Right kidney (tissue), 1 donor: ENCODE measurements at regions not wholly inside any gene's neighbourhood (a gene's known extent, or its start where the extent isn't known, plus 50 kb on each side); places are given as distances from the start of the nearest gene placed in this dataset.

ENCODE experiments used
- DNase-seq: peaks from one replicate; pipeline ENCODE4 v3.0.0-alpha.2; 2016

DNA sequence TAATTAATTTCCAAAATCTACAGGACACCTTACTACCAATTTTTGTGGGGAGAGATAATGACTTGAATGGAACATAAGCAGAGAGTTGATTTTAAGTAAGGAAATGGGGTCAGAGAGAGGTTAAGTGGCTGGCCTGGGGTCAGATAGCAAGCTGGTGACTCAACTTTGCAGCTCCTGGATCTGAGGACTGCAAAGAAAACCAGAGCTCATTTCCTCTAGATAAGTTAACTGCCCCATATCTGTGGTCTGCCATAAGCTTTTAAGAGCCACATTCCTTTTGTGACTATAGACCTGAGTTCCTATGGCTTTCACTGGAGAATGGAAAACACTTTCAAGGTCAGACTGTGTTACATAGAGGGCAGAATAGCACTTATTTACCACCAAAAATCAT lies 201.2 kb upstream of the PRICKLE1 start:
- DNase-seq: no peak

DNA sequence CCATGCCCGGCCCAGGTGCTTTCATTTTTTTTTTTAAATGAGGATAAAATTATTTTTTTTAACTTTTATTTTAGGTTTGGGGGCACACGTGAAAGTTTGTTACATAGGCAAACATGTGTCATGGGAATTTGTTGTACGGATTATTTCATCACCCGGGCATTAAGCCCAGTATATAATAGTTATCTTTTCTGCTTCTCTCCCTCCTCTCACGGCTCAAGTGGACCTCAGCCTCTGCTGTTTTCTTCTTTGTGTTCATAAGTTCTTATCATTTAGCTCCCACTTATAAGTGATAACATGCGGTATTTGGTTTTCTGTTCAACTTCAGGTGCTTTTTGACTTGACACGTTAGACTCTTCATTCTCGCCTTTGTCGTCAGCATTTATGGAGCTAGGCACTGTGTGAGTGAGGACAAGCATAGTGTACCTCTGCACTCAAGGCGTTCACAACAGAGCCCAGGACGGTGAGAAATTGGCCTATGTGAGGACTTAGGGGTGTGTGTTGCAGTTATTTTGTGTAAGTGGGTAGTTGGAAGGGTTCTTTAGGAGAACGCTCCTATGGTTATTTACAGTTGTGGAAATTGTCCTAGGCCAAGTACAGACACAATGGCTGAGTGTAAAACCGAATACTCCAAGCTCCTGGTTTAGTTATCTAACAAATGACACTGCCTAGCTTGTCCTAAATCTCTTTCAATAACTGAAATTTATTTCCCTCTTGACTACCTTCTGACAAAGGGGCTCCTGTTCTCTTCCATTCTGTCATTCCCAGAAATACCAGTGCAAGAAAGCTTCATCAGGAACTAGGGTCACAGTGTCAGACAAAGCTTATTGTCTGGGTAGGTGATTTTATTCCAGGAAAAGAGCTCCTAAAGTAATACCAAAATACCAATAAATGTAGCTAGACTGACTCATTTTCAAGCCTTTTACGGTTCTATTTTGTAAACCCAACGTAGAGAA lies 200.5 kb upstream of the PRICKLE1 start:
- no peak for DNase-seq

DNA sequence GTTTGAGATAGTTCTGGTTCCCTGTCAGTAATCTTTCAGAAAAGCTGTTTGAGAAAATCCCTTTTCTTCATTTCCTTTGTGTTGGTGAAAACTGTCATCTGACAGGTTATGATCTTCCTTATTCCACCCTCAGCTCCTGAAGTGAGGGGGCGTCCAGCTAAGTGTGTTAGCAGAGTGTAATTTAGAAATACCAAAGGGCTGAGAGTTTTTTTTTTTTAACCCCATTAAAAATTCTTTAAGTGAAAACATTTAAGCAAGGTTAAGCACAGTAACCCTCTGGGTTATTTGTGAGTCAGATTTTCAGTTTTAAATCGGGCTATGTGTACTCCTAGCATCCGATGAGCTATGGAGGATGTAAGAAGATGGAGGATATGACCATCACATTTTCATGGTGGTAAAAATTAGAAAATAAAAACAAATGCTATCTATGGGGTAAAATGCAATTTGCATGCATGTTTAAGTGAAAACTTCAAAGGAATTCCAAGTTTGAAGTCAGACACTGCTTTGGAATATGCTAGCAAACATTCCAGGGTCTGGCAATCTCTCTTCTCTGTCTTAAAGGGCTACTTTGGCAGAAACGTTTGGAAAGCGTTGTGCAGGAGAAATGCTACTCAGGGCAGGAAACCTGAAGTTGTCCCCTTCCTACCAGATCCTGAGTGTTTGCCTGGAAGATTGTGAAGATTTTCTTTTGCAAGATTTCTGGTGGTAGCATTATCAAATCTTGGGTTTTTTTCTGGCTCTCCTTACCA lies 197.0 kb upstream of the PRICKLE1 start:
- no peak for DNase-seq

DNA sequence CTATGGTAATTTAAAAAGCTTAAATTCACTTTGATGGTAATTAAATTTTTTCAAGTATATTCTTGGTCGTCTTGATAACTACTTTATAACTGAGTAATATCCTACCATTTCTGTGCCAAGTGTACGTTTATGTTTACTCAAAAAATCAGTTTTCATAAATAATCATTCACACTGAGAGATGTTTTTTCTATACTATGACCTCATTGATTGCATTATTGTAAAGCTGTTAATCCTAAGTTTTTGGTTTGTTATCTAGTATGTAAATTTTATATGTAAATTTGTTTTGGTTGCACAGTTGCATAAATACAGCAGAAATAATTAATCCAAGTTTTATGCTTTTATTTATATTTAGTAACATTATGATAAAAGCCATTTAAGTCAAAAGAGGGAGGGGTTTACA lies 196.4 kb upstream of the PRICKLE1 start:
- no peak for DNase-seq

DNA sequence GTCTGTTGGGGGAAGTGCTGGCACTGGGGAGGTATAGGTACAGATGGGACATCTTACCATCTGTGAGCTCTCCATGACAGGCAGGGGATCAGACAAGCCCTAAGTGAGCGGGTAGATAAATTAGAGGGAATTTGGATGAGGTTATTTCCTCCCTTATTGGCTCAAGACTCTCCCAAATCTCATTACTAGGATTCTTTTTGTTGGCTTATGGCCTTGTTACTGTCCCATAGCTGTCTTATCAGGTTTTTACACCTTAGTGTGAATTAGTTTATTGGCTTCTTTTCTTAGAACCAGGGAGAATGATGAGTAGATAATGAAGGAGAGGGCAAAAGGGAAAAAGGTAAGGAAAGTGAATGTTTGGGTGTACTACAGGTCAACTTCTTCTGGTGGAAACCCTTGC lies 191.1 kb upstream of the PRICKLE1 start:
- DNase-seq: no peak

DNA sequence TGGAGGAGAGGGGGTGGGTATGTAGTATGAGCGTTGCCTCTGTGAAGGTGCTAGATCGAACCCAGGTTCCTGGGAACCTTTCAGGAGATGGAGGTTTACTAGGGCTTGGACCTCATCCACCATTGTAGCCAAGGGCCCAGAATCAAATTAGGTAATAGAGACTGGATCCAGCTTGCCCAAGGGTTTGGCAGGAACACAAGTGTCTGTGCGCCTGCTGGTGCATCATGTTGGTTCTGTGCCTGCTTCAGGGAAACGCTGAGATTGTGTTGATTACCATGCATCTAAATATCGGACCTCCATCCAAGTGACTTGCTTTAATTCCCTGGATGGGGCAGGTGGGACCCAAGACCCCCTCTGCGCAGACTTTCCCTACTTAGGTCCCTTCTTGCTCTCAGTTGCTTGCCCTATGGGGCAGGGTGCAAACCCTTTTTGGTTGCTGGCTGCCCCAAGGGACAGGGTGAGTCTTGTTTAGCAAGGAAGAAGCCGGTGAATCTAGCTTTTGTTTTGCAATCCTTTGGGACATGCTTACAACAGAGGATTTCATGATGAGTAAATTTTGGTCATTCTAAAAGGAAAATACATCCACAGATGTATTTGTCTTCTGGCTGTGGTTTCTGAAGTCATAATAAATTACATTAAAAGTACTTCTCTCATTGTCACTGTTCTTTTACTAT lies 189.8 kb upstream of the PRICKLE1 start:
- DNase-seq: no peak

DNA sequence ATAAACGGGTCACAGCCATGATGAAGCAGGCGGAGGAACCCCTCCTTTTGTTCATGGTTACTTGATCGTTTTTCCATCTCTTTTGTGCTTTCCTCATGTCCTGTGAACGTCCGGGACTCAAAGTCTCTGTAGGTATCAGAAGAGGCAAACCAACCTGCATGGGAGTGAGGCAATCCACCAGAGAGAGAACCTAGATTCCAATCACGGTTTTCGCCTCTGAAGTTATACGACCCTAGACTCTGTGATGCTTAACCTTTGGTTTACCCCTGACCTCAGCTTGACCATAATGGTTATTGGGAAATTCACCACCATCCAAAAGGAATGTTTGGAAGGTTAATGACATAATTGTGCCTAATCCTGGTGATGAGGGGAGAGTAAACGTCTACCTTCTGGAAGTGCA lies 186.8 kb upstream of the PRICKLE1 start:
- DNase-seq: no peak

DNA sequence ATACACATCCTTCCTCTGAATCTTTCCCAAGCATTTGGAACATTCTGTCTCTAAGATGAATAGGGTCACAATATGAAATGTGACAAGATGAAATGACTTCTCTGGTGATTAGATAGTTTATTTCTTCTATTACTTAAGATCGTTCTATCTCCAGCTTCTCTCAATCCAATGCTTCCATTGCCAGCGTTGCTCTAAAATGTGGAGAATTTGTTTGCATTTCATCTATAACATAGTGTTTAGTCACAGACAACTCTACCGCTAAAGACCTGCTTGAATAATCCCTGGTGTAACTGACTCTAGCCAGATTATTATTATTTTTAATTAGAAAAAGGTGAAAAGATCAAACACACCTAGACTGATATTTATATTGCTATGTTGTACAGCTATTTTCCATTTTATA lies 184.7 kb upstream of the PRICKLE1 start:
- no peak for DNase-seq

DNA sequence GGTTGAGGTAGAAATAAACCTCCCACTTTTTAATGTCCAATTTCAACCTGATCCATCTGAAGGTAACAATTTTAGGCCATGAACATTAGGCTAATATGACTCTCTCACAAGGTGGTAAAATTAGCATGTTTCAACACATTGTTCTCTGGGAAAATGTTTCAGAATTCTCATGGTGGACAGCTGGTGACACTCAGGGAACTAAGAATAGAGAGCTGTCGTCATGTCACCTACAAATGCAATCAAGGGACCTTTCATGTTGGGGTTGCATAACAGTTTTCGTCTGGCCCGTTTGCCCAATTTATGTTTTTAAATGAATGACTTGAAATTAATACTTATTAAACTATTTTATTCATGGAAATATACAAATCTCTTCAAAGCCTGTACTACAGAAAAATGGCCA lies 180.7 kb upstream of the PRICKLE1 start:
- no peak for DNase-seq

DNA sequence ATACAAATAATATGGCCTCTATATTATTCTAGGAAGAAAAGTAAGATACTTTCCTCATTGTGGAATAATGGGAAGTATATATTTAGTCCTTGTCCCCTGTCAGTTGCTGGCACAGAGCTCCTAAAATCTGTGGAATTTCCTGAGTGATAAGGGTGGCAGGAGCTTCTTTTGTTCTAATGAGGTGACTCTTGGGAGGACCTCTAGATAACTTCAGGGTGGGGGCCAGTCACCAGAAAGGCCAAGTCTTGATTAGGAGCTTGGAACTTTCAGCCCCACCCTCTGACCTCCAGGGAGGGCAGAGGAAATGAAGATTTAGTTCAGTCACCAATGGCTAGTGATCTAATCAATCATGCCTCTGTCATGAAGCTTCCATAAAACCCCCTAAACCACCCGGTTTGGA lies 179.9 kb upstream of the PRICKLE1 start:
- DNase-seq: no peak

DNA sequence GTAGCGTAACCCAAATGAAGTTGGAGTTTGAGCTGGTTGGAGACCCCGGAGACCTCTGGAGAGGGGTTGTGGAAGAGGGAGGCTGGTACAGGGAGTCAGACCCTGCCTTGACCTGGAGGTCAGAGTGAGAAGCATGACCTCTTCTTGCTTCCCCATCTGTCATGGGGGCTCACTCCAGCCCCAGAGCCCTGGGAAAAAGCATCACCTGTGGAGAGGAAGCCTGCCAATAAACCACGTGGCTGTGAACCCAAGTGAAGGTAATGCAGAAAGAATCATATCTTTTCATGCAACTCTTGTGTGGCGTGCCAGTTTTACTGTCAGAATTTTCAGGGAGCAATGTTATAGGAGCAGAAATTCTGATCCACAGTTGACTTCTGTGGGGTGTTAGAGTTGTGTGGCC lies 178.5 kb upstream of the PRICKLE1 start:
- DNase-seq: no peak

DNA sequence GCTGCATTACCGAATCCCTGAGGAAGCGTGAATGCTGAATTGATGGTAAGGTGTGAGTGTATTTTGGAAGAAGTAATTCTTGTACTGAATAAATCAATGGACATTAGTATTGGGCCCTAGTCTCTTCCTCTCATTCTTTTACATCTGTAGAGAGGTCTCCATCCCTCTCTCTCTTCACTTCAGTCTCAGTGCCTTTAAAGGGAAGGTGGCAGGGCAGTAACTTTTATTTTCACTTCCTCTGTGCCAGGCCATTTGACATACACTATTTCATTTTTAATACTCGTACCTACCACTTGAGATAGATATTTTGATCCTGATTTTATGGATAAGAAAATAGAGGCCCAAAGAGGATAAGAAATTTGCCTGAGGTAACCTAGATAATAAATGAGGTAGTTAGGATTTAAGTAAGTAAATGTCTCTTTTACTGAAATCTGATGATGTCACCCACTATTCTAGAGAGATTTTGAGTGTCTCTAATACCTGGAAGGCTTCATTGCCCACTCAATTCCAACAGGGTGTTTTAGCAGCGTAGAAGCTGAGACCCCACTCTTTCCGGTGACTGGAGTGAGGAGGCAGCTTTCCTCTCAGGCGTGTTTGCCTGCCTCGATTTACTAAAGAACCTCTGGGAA lies 177.9 kb upstream of the PRICKLE1 start:
- no peak for DNase-seq

DNA sequence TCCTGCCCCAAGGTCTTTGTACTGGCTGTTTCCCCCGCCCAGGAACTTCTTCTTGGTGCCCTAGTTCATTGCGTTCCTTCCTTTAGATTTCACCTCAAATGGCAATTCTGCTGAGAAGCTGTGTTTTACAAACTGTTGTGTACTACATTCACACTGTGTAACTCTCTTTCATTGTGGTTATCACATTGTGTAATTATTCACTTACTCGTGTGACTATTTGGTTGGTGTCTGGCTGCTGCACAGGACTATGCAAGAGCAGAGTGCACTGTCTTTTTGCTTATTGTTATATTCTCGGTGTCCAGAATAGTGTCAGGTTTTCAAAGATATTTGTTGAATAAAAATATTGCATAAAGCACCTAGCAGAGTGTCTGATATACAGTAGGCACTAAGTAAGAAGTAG lies 177.2 kb upstream of the PRICKLE1 start:
- no peak for DNase-seq

DNA sequence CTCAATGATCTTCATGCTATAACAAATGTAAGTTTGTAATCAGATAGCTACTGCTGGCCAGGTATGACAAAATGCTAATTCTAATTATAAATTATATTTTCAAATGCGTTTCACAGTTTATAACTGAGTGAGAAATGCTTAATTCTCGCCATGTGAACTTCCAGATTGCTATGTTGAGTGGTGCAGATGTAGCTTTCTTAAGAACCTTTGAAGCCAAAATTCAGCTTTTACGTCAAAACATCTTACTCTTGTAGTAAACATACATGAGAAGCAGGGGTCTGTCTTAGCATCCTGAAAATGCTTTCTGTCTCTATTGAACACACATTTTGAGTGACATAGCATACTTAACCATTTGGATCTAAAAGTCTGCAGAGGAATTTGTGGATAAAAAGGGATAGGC lies 176.5 kb upstream of the PRICKLE1 start:
- DNase-seq: no peak

DNA sequence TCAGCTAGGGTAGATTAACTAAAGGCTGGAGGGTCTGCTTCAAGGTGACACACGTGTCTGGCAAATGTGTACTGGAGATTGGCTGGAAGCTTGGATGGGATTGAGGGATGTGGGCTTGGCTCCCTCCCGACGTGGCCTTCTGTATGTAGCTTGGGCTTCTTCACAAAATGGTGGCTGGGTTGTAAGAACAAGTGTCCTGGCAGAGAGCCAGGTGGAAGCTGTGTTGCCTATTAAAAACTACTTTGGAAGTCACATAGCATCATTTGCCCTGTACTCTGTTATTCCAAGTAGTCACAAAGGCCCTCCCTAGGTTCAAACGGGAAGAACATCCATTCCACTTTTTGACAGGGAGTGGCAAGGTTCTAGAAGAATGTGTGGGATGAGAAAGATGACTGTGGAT lies 174.1 kb upstream of the PRICKLE1 start:
- no peak for DNase-seq

DNA sequence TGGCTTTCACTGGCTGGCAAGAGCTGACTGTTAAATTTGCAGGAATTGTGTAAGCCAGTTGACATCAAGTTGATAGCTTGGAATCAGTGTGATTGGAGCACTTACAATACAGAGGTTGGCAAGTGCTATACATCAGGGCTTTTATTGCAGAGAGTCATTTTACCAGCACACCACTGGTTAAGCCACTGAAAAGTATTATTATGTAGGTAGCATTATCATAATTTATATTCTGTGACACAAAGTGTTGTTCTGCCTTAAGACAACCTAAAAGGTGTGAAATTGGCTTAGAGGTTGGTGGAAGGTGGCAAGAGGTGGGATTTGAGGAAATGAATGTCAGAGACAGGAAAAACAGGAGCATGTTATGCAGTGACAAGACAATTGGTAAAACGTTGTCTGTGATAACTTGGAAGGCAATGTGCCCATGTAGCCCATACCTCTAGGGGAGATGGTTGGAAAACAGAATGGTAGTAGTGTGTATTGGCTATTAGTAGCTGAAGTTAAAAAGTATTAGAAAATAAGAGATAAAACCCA lies 172.9 kb upstream of the PRICKLE1 start:
- DNase-seq: no peak

DNA sequence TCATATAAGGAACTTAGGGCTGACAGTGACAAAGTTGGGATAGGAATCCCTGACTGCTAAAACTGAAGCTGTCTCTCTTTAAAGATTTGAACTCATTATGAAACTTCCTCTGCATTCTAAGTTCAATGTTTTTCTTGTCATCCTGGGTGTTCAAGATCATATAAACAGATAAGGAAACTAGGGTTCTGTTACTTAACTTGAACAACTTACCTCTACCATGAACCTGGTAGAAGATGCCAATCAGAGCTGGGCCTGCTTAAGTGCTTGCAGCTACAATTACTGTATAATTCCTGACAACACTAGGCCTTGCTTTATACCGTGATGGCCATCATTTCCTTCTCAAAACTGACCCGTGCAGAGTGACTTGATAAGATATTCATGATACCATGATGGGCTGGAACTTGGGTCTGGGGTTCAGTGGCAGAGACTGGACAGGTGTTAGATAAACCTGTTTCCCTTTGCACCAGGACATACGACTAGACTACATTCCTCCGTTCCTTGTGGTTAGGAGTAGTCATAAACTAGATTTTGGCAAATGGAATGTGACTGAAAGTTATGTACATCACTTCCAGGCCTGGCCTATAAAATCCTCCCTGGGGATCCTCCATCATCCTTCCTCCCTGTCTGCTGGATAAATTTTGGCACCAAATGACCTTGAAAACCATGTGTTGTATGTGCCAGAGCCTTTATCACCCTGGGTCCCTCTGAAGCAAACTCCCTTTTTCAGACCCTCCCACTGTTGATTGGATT lies 172.2 kb upstream of the PRICKLE1 start:
- DNase-seq: no peak

DNA sequence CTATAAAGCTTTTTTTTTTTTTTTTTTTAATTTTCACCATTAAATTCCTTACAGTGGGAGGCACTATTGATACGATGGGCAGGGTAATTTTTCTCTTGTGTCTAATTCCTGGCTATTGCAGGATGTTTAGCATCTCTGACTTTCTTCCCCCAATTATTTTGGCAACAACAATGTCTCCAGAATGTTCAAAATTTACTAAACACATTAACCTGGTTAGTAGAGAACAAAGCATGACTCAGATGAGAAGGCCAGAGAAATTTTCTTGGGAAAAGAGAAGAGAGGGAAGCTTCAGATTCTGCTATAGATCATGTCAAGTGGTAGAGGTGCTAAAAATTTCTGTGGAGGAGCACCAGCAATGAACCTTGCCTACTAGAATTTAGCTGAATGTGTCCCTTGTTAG lies 171.5 kb upstream of the PRICKLE1 start:
- no peak for DNase-seq

DNA sequence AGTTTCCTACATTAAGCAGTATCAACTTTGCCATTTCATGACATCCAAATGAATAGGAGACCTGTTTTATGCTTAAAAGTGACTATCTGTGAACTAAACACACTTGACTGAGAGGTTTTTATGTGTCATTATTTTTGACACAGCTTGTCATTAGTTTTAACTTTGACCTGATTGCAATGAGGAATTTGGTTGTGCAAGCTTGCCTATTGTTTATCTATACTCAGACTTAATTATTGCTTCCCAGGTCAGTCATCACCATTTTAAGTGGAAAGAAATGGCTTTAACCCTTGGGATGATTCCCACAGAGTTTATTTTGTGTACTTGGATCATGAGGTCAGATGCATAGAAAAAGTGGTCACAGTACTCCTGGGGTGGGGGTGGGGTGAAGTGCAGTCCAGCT lies 171.0 kb upstream of the PRICKLE1 start:
- no peak for DNase-seq

DNA sequence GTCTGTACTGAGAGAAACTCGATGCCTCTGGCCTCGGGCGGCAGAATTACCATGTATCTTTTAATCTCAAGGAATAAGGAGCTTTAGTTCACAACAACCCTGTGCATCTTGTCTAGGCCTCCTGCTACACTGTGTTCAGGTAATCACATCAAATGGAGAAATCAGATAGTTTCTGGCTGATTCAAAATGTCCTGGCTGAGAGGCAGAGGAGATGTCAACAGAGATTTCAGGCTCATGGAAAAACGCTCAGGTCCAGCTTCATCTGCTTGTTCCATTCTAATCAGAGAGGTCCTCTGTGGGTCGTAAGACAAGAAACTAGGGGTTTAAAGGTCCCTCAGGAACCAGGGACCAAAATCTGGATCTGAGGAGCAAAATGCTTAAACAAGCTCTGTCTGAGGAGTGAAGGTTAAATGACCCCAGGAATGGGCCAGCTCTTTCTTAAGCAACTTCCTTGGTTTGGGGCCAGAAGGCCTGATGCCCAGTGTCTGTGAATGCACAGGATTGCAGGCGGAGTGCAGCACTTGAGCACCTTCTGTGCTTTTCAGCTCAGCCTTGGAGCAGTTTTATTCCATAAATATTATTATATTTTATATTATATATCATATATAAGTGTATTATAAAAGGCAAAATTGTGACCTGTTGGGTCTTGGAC lies 170.2 kb upstream of the PRICKLE1 start:
- DNase-seq: no peak

DNA sequence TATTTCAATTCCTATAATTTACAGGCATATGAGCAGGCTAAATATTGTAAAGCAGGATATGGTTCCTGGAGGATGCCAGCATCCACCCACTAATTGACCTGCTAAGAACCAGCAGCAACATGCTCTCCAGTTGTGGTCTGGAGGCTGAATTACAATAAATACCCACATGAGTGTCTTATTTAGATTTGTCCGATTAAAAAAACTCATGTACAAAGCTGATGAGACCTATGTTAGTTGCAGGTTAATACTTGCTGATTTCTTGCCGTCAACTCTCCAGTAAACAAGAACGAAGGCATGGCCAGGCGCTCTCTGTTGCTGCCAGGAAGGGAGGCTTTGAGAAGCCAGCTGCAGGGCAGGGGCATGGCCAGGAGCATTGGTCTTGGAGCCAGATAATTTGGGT lies 169.3 kb upstream of the PRICKLE1 start:
- DNase-seq: no peak
